ENCODE measurements at regions not wholly inside any gene's neighbourhood (a gene's known extent, or its start where the extent isn't known, plus 50 kb on each side); places are given as distances from the start of the nearest gene placed in this dataset.

- TF ChIP-seq JUND (IDR thresholded peaks at IDR 0.05; ENCODE audit: borderline replicate concordance, low read depth, low read length) (no peak), JUND (tag; IDR thresholded peaks at IDR 0.05; ENCODE audit: borderline replicate concordance, low read depth, low read length) (peak; percentile 43; the same call in 1 of the 3 replicates), NR2F6 (CRISPR knock-in tag; IDR thresholded peaks at IDR 0.05) (no peak), BHLHE40 (IDR thresholded peaks at IDR 0.05; ENCODE audit: low read length) (peak; percentile 49), CREM (IDR thresholded peaks at IDR 0.05; ENCODE audit: low read depth) (peak; percentile 84), MLLT1 (IDR thresholded peaks at IDR 0.05) (no peak), ZNF589 (CRISPR knock-in tag; IDR thresholded peaks at IDR 0.05; ENCODE audit: low read depth) (0 out of 2 replicates have a peak, but pooled peaks have one; percentile 16), ZNF644 (tag; IDR thresholded peaks at IDR 0.05; ENCODE audit: low read depth) (0 out of 2 replicates have a peak, but pooled peaks have one; percentile 13), ARHGAP35 (IDR thresholded peaks at IDR 0.05; ENCODE audit: partially characterized antibody) (no peak), BACH1 (tag; IDR thresholded peaks at IDR 0.05) (no peak), GTF2A2 (tag; IDR thresholded peaks at IDR 0.05) (no peak), CREBBP (IDR thresholded peaks at IDR 0.05; ENCODE audit: low read depth, low read length) (no peak), NFRKB (IDR thresholded peaks at IDR 0.05; ENCODE audit: low read depth) (peak; percentile 43; the same call in 1 of the 2 replicates), POLR2AphosphoS2 (IDR thresholded peaks at IDR 0.05; ENCODE audit: low read length) (no peak), SREBF2 (CRISPR knock-in tag; IDR thresholded peaks at IDR 0.05) (no peak), HDAC1 (IDR thresholded peaks at IDR 0.05) (0 out of 4 replicates have a peak, but pooled peaks of 1 of the 2 experiments have one; percentile 6), ZNF41 (CRISPR knock-in tag; conservative IDR thresholded peaks at IDR 0.05) (no peak), CBX2 (IDR thresholded peaks at IDR 0.05; ENCODE audit: insufficient read depth, low read length, poor library complexity, severe bottlenecking) (no peak), ZNF316 (IDR thresholded peaks at IDR 0.05) (no peak), NONO (IDR thresholded peaks at IDR 0.05; ENCODE audit: low read depth in 2 of 2, low read length in 1 of 2) (no peak), SNRNP70 (optimal IDR thresholded peaks at IDR 0.05; ENCODE audit: low read depth, low read length) (no peak), ARID1B (IDR thresholded peaks at IDR 0.05) (peak; percentile 51), ZNF175 (CRISPR knock-in tag; IDR thresholded peaks at IDR 0.05; ENCODE audit: low read depth) (no peak), ARID3B (CRISPR knock-in tag; IDR thresholded peaks at IDR 0.05; ENCODE audit: borderline replicate concordance) (no peak)
These were observed 161.6 kb downstream of the ZDHHC21 start (continued) for GRCh38 chr9:14531341-14532269.

All from K562 (cell line).